Left forelimb (tissue), 1 donor: ENCODE measurements at regions not wholly inside any gene's neighbourhood (a gene's known extent, or its start where the extent isn't known, plus 50 kb on each side); places are given as distances from the start of the nearest gene placed in this dataset.

Experiments used
- DNase-seq: peaks from one replicate; pipeline ENCODE4 v3.0.0-alpha.2; 2018; ENCODE audit warnings: low spot score

GRCh38 chr9:84456527-84456926 is 116.0 kb upstream of the SLC28A3 start:
- no peak for DNase-seq

- no peak for DNase-seq
These were observed 120.1 kb upstream of the SLC28A3 start for GRCh38 chr9:84460695-84461094.

- DNase-seq, result no peak
These were observed 122.7 kb upstream of the SLC28A3 start for GRCh38 chr9:84463272-84463671.

- no peak for DNase-seq
These were observed 126.2 kb upstream of the SLC28A3 start for GRCh38 chr9:84466580-84467285.

- no peak for DNase-seq
These were observed 131.3 kb upstream of the SLC28A3 start for GRCh38 chr9:84471816-84472215.

- no peak for DNase-seq
These were observed 138.4 kb upstream of the SLC28A3 start for GRCh38 chr9:84478996-84479395.

GRCh38 chr9:84480071-84480470 is 139.5 kb upstream of the SLC28A3 start:
- DNase-seq, result no peak

- no peak for DNase-seq
These were observed 140.7 kb upstream of the SLC28A3 start for GRCh38 chr9:84481231-84481630.

GRCh38 chr9:84481636-84482218 is 141.2 kb upstream of the SLC28A3 start:
- no peak for DNase-seq

GRCh38 chr9:84482607-84483006 is 142.0 kb upstream of the SLC28A3 start:
- no peak for DNase-seq

- no peak for DNase-seq
These were observed 143.6 kb upstream of the SLC28A3 start for GRCh38 chr9:84484172-84484571.

GRCh38 chr9:84485539-84485938 is 145.0 kb upstream of the SLC28A3 start:
- no peak for DNase-seq

- DNase-seq, result no peak
These were observed 146.1 kb upstream of the SLC28A3 start for GRCh38 chr9:84486663-84487062.

GRCh38 chr9:84490206-84490841 is 149.8 kb upstream of the SLC28A3 start:
- no peak for DNase-seq

- DNase-seq, result no peak
These were observed 150.3 kb upstream of the SLC28A3 start for GRCh38 chr9:84490842-84491325.

- no peak for DNase-seq
These were observed 152.0 kb upstream of the SLC28A3 start for GRCh38 chr9:84492366-84493159.

- no peak for DNase-seq
These were observed 152.9 kb upstream of the SLC28A3 start for GRCh38 chr9:84493284-84493947.

- no peak for DNase-seq
These were observed 159.5 kb upstream of the SLC28A3 start for GRCh38 chr9:84499969-84500582.

- DNase-seq, result no peak
These were observed 160.3 kb upstream of the SLC28A3 start for GRCh38 chr9:84500826-84501225.

- no peak for DNase-seq
These were observed 161.0 kb upstream of the SLC28A3 start for GRCh38 chr9:84501587-84501986.

- DNase-seq, result no peak
These were observed 161.5 kb upstream of the SLC28A3 start for GRCh38 chr9:84502066-84502465.
